Neural cell (in vitro differentiated cells): ENCODE measurements at regions not wholly inside any gene's neighbourhood (a gene's known extent, or its start where the extent isn't known, plus 50 kb on each side); places are given as distances from the start of the nearest gene placed in this dataset.

Source experiments
- H2AFZ ChIP-seq: fragments of 200-600, 300-800 bp; sonication (generic), shearing (Covaris generic); 2 replicates; pipeline ENCODE4 v1.6.0; 2014; ENCODE audit warnings: low read depth, mild to moderate bottlenecking, antibody characterized with exemption, low read length, moderate library complexity
- H3F3A ChIP-seq: fragments of 200-600 bp; shearing (Covaris generic); 2 replicates; pipeline ENCODE4 v1.6.1; 2016; ENCODE audit warnings: mild to moderate bottlenecking, moderate library complexity, mixed read lengths, antibody characterized with exemption, low read length; ENCODE audit not compliant: insufficient read depth, poor library complexity, severe bottlenecking
- H3K27ac ChIP-seq: fragments of 200-600, 300-800 bp; sonication (generic), shearing (Covaris generic); 2 replicates; pipeline ENCODE4 v1.5.1; 2014; ENCODE audit warnings: mild to moderate bottlenecking, low read length, moderate library complexity
- H3K27me3 ChIP-seq: fragments of 300-800, 200-600 bp; sonication (generic), shearing (Covaris generic); 2 replicates; pipeline ENCODE4 v1.6.0; 2014; ENCODE audit warnings: mild to moderate bottlenecking, low read depth, low read length, moderate library complexity; ENCODE audit not compliant: insufficient read depth
- H3K36me3 ChIP-seq: fragments of 300-800, 200-600 bp; sonication (generic), shearing (Covaris generic); 2 replicates; pipeline ENCODE4 v1.5.1; 2014; ENCODE audit warnings: mild to moderate bottlenecking, antibody characterized with exemption, low read length, moderate library complexity; ENCODE audit not compliant: insufficient read depth
- H3K4me2 ChIP-seq: fragments of 300-800, 200-600 bp; sonication (generic), shearing (Covaris generic); 2 replicates; pipeline ENCODE4 v1.6.0; 2014; ENCODE audit warnings: mild to moderate bottlenecking, low read length
- H3K4me3 ChIP-seq: fragments of 300-800, 200-600 bp; sonication (generic), shearing (Covaris generic); 2 replicates; pipeline ENCODE4 v1.5.1; 2014; ENCODE audit warnings: mild to moderate bottlenecking, low read length, moderate library complexity
- H3K79me2 ChIP-seq: fragments of 200-600 bp; shearing (Covaris generic); replicated peaks from 2 replicates; pipeline ENCODE4 v1.6.0; 2014; ENCODE audit warnings: mild to moderate bottlenecking, low read length, moderate library complexity; ENCODE audit not compliant: insufficient read depth
- H3K9ac ChIP-seq: fragments of 300-800, 200-600 bp; sonication (generic), shearing (Covaris generic); 2 replicates; pipeline ENCODE4 v1.6.1; 2016; ENCODE audit warnings: mild to moderate bottlenecking, low read length, mixed read lengths
- H3K9me2 ChIP-seq: fragments of 200-600 bp; shearing (Covaris generic); 2 replicates; pipeline ENCODE4 v1.6.1; 2016; ENCODE audit warnings: mild to moderate bottlenecking, low read length, mixed read lengths; ENCODE audit not compliant: insufficient read depth
- H3K9me3 ChIP-seq: fragments of 200-600, 300-800 bp; sonication (generic), shearing (Covaris generic); 2 replicates; pipeline ENCODE4 v1.6.1; 2016; ENCODE audit warnings: mild to moderate bottlenecking, mixed run types, low read length, moderate library complexity, mixed read lengths
- H4K20me1 ChIP-seq: fragments of 200-600 bp; shearing (Covaris generic); 2 replicates; pipeline ENCODE4 v1.6.1; 2016; ENCODE audit warnings: mild to moderate bottlenecking, mixed run types; ENCODE audit not compliant: insufficient read depth
- CTCF ChIP-seq: fragments of 450-650 bp; IDR thresholded peaks from 2 replicates; pipeline ENCODE4 v1.5.1; 2014; ENCODE audit warnings: antibody characterized with exemption, mild to moderate bottlenecking, moderate library complexity; ENCODE audit not compliant: poor library complexity, severe bottlenecking
- EP300 ChIP-seq: fragments of 450-650 bp; conservative IDR thresholded peaks from 2 replicates; pipeline ENCODE4 v1.6.1; 2014; ENCODE audit warnings: antibody characterized with exemption, mild to moderate bottlenecking, moderate library complexity; ENCODE audit not compliant: poor library complexity, severe bottlenecking
- EZH2 ChIP-seq: fragments of 200-600, 300-800 bp; shearing (Covaris generic), sonication (generic); IDR thresholded peaks from 2 replicates; pipeline ENCODE4 v1.6.1; 2014; ENCODE audit warnings: antibody characterized with exemption, low read length, borderline replicate concordance, mild to moderate bottlenecking; ENCODE audit not compliant: insufficient read depth, poor library complexity, severe bottlenecking
- MXI1 ChIP-seq: fragments of 450-650 bp; conservative IDR thresholded peaks from 2 replicates; pipeline ENCODE4 v1.6.1; 2014; ENCODE audit warnings: antibody characterized with exemption, mild to moderate bottlenecking; ENCODE audit not compliant: poor library complexity, severe bottlenecking
- POLR2AphosphoS5 ChIP-seq: IDR thresholded peaks from 2 replicates; pipeline ENCODE4 v1.6.1; 2012
- RAD21 ChIP-seq: fragments of 450-650 bp; conservative IDR thresholded peaks from 2 replicates; pipeline ENCODE4 v1.6.1; 2014; ENCODE audit warnings: antibody characterized with exemption, mild to moderate bottlenecking, moderate library complexity
- REST ChIP-seq: IDR thresholded peaks from 2 replicates; pipeline ENCODE4 v1.6.1; 2012; ENCODE audit warnings: borderline replicate concordance
- SMC3 ChIP-seq: fragments of 450-650 bp; conservative IDR thresholded peaks from 2 replicates; pipeline ENCODE4 v1.6.1; 2014; ENCODE audit warnings: antibody characterized with exemption, mild to moderate bottlenecking, moderate library complexity; ENCODE audit not compliant: poor library complexity
- TAF1 ChIP-seq: IDR thresholded peaks from 2 replicates; pipeline ENCODE4 v1.6.1; 2012; ENCODE audit warnings: low read depth

- Histone ChIP-seq H3K9ac (no peak overlapping the region), H3K4me2 (no peak overlapping the region), H3F3A (no peaks in the 10 kb centered on the region), H3K27me3 (no peaks in the 10 kb centered on the region), H3K9me2 (no peaks in the 10 kb centered on the region), H3K27ac (no peak overlapping the region), H3K9me3 (no peaks in the 10 kb centered on the region), H2AFZ (no peak overlapping the region), H3K79me2 (no peaks in the 10 kb centered on the region), H3K36me3 (no peaks in the 10 kb centered on the region), H4K20me1 (no peaks in the 10 kb centered on the region), H3K4me3 (no peak overlapping the region)
- TF ChIP-seq RAD21 (no peak), SMC3 (no peak), REST (no peak), MXI1 (no peak), CTCF (no peak)
Measured at GRCh38 chr2:128696421-128696820, 377.8 kb upstream of the HS6ST1 start.

GRCh38 chr2:128701418-128701817 is 382.8 kb upstream of the HS6ST1 start:
- Histone ChIP-seq H3K4me2 (no peak overlapping the region), H3K27ac (no peak overlapping the region), H2AFZ (no peak overlapping the region), H3K79me2 (no peaks in the 10 kb centered on the region), H3F3A (no peaks in the 10 kb centered on the region), H3K9me2 (no peaks in the 10 kb centered on the region), H4K20me1 (no peaks in the 10 kb centered on the region), H3K9ac (no peak overlapping the region), H3K36me3 (no peaks in the 10 kb centered on the region), H3K27me3 (no peaks in the 10 kb centered on the region), H3K4me3 (no peak overlapping the region), H3K9me3 (no peaks in the 10 kb centered on the region)
- TF ChIP-seq CTCF, result no peak
- no peak for TF ChIP-seq TAF1
- TF ChIP-seq POLR2AphosphoS5, result no peak
- TF ChIP-seq EZH2, result no peak
- no peak for TF ChIP-seq EP300
- no peak for TF ChIP-seq MXI1
- no peak for TF ChIP-seq SMC3
- TF ChIP-seq RAD21, result no peak
- no peak for TF ChIP-seq REST
